Endothelial cell of umbilical vein (primary cell): ENCODE measurements at regions not wholly inside any gene's neighbourhood (a gene's known extent, or its start where the extent isn't known, plus 50 kb on each side); places are given as distances from the start of the nearest gene placed in this dataset.

Experiments
- BruUV-seq: library from RNA; stranded (reverse); fragments of 400-500 nt; replicated peaks from 2 replicates; lab custom pipeline; 2021; lab: Mats Ljungman, UMichigan
- CTCF ChIA-PET: fragments of 300-600, 350-600 bp; sonication (Branson Sonifier 250); formaldehyde crosslinking; loops from one replicate; lab custom pipeline; 2021; ENCODE audit warnings: antibody characterized with exemption, inconsistent platforms; lab: Charles Lee
- POLR2A ChIA-PET: fragments of 300-600, 350-600 bp; sonication (Branson Sonifier 250); formaldehyde crosslinking; loops from one replicate; lab custom pipeline; 2021; ENCODE audit warnings: antibody characterized with exemption, inconsistent platforms; lab: Charles Lee
- DNase-seq: peaks from one replicate; pipeline ENCODE4 v3.0.0-alpha.2; 2011; ENCODE audit warnings: low read depth, low spot score
- FAIRE-seq: peaks from 2 replicates; lab custom pipeline; 2011; peaks lifted over from hg19 to GRCh38; lab: Jason Lieb, UNC
- H2AFZ ChIP-seq: 2 replicates; pipeline ENCODE4 v1.6.0; 2012; ENCODE audit warnings: low read depth, low read length, control low read depth, inconsistent platforms
- H3K27ac ChIP-seq: 2 replicates; pipeline ENCODE4 v1.5.1; 2011; ENCODE audit warnings: low read depth, mild to moderate bottlenecking, control low read depth, low read length, moderate library complexity; ENCODE audit not compliant: insufficient read depth
- H3K27me3 ChIP-seq, 2 experiments: 2 replicates each; pipeline versions ENCODE4 v1.6.0 to v1.6.1; 2011; ENCODE audit warnings: low read length in 2 of 2, mixed read lengths in 1 of 2; ENCODE audit not compliant: control insufficient read depth in 2 of 2, insufficient read depth in 2 of 2
- H3K36me3 ChIP-seq, 2 experiments: 2 replicates in 1 of 2; 3 replicates in 1 of 2; pipeline ENCODE4 v1.5.1; 2011; ENCODE audit warnings: low read length in 2 of 2, mild to moderate bottlenecking in 1 of 2, moderate library complexity in 1 of 2; ENCODE audit not compliant: control insufficient read depth in 2 of 2, insufficient read depth in 2 of 2; ENCODE audit errors: extremely low read depth in 1 of 2
- H3K4me1 ChIP-seq: 3 replicates; pipeline ENCODE4 v1.5.1; 2011; ENCODE audit warnings: mild to moderate bottlenecking, low read length; ENCODE audit not compliant: control insufficient read depth, insufficient read depth; ENCODE audit errors: extremely low read depth
- H3K4me2 ChIP-seq: 2 replicates; pipeline ENCODE4 v1.6.1; 2011; ENCODE audit warnings: low read length, control low read depth, mixed read lengths; ENCODE audit not compliant: insufficient read depth
- H3K4me3 ChIP-seq, 3 experiments: fragments of 200-600 bp in 1 of 3; sonication (generic), shearing (Covaris generic) in 1 of 3; replicated peaks in 1 of 3; 2 replicates each; pipeline ENCODE4 v1.5.1; 2011 to 2016; ENCODE audit warnings: control low read depth in 3 of 3, low read length in 3 of 3, mild to moderate bottlenecking in 2 of 3, inconsistent platforms in 1 of 3, low read depth in 1 of 3, moderate library complexity in 1 of 3; ENCODE audit not compliant: insufficient read depth in 1 of 3
- H3K79me2 ChIP-seq: 2 replicates; pipeline ENCODE4 v1.6.0; 2012; ENCODE audit warnings: low read length, inconsistent platforms; ENCODE audit not compliant: control insufficient read depth, insufficient read depth
- H3K9ac ChIP-seq: replicated peaks from 2 replicates; pipeline ENCODE3; 2011; ENCODE audit warnings: low read length, control low read depth; ENCODE audit not compliant: insufficient read depth; ENCODE audit errors: extremely low read depth
- H3K9me1 ChIP-seq: replicated peaks from 3 replicates; pipeline ENCODE4 v1.6.0; 2011; ENCODE audit warnings: mild to moderate bottlenecking, low read length; ENCODE audit not compliant: control insufficient read depth, insufficient read depth; ENCODE audit errors: extremely low read depth
- H3K9me3 ChIP-seq: replicated peaks from 2 replicates; pipeline ENCODE4 v1.5.1; 2012; ENCODE audit warnings: low read length, inconsistent platforms; ENCODE audit not compliant: control insufficient read depth, insufficient read depth
- H4K20me1 ChIP-seq: replicated peaks from 2 replicates; pipeline ENCODE3; 2011; ENCODE audit warnings: mild to moderate bottlenecking, low read length; ENCODE audit not compliant: control insufficient read depth, insufficient read depth; ENCODE audit errors: extremely low read depth
- EZH2 ChIP-seq: IDR thresholded peaks from 2 replicates; pipeline ENCODE4 v1.6.1; 2012; ENCODE audit warnings: borderline replicate concordance, low read depth, mild to moderate bottlenecking, moderate library complexity, low read length, inconsistent platforms; ENCODE audit not compliant: severe bottlenecking
- FOS ChIP-seq: IDR thresholded peaks from 2 replicates; pipeline ENCODE4 v1.6.1; 2011; ENCODE audit warnings: mild to moderate bottlenecking, low read length, moderate library complexity, borderline replicate concordance; ENCODE audit not compliant: insufficient read depth
- GATA2 ChIP-seq: IDR thresholded peaks from 2 replicates; pipeline ENCODE4 v1.7.0; 2011; ENCODE audit warnings: low read depth, mild to moderate bottlenecking, moderate library complexity, mixed read lengths, low read length; ENCODE audit not compliant: insufficient read length, insufficient read depth
- JUN ChIP-seq: IDR thresholded peaks from 2 replicates; pipeline ENCODE4 v1.6.1; 2011; ENCODE audit warnings: borderline replicate concordance, low read depth; ENCODE audit not compliant: insufficient read length, insufficient read depth
- MYC ChIP-seq: IDR thresholded peaks from one replicate; pipeline ENCODE4 v1.6.1; 2011; ENCODE audit warnings: mild to moderate bottlenecking, low read depth, low read length
- POLR2A ChIP-seq: IDR thresholded peaks from 2 replicates; pipeline ENCODE4 v1.6.1; 2012; ENCODE audit warnings: low read depth, mild to moderate bottlenecking, control low read depth, low read length
- POLR2AphosphoS5 ChIP-seq: IDR thresholded peaks from 2 replicates; pipeline ENCODE4 v1.6.1; 2012; ENCODE audit warnings: low read depth, mild to moderate bottlenecking, control low read depth, low read length, moderate library complexity; ENCODE audit not compliant: insufficient read depth
- dilution Hi-C: fragments of 300-500 bp; cut with MboI; formaldehyde crosslinking; loops from one replicate; pipeline ENCODE4 v1.15.0; 2019; ENCODE audit warnings: low sequenced_read_pairs; ENCODE audit not compliant: extremely low pct_ligation_motif_present
- intact Hi-C: fragments of 100-400 bp; cut with micrococcal nuclease; formaldehyde crosslinking; loops from one replicate; pipeline ENCODE4 v1.10.0; 2022
- TF ChIP-seq, protein P1 (sequence below): IDR thresholded peaks from 2 replicates; pipeline ENCODE4 v1.6.1; 2011; ENCODE audit not compliant: insufficient read depth, insufficient read length
- TF ChIP-seq, protein P2 (sequence below), 2 donors: IDR thresholded peaks; 1 replicate in 1 of 2; 2 replicates in 1 of 2; pipeline ENCODE4 v1.5.1; 2011; ENCODE audit warnings: low read length in 2 of 2, mild to moderate bottlenecking in 2 of 2, moderate library complexity in 2 of 2, control low read depth in 1 of 2, inconsistent platforms in 1 of 2, low read depth in 1 of 2; ENCODE audit not compliant: insufficient read depth in 1 of 2; ENCODE audit errors: extremely low read depth in 1 of 2

DNA sequence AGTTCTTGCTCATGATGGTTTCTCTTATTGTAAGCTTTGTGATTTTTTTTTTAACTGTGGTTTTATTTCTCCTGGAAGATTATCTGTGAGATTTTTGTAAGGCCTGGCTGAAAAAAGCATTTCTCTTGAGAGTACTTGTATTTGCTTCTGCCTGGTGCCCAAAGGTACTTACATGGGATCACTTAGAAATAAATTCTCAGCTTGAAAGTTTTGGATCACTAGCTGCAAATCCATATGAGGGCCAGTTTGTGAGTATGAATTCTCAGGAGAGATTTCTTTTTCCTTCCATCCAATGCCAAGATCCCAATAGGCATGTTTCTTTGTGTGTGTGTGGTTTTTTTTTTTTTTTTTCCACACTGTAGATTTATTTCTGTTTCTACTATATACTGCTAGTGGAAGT is 1884.7 kb upstream of the PCDH7 start:
- Histone ChIP-seq H3K27me3 (no peaks in the 10 kb centered on the region), H3K9ac (no peak overlapping the region), H3K9me1 (no peaks in the 10 kb centered on the region), H3K27ac (no peak overlapping the region), H3K4me3 (no peak overlapping the region), H4K20me1 (no peaks in the 10 kb centered on the region), H3K9me3 (no peaks in the 10 kb centered on the region), H2AFZ (no peak overlapping the region), H3K36me3 (no peaks in the 10 kb centered on the region), H3K4me1 (no peaks in the 10 kb centered on the region), H3K4me2 (no peak overlapping the region), H3K79me2 (no peaks in the 10 kb centered on the region)
- CTCF ChIA-PET = no interaction called here
- intact Hi-C loops = no loop called here
- DNase-seq = no peak
- no TSS peak for BruUV-seq
- dilution Hi-C loops = no loop called here
- no peak for FAIRE-seq
- TF ChIP-seq POLR2AphosphoS5 (no peak), GATA2 (no peak), EZH2 (no peak), JUN (no peak)
- TF ChIP-seq, protein P1, sequence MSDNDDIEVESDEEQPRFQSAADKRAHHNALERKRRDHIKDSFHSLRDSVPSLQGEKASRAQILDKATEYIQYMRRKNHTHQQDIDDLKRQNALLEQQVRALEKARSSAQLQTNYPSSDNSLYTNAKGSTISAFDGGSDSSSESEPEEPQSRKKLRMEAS = no peak
- POLR2A ChIA-PET = no interaction called here

DNA sequence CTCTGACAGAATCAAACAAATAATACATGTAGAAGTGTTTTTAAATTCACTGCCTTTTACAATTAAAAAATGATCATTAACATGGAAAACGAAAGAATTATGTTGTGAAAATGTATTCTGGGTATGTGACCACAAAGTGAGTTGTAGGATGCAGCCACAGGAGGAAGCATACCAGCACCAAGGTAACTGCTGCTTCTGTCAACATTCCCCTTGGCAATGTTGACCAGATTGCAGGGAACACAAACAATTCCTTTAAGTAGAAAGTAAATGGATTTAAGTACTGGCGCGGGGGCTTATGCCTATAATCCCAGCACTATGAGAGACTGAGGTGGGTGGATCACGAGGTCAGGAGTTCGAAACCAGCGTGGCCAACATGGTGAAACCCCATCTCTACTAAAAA is 1877.9 kb upstream of the PCDH7 start:
- Histone ChIP-seq H3K27ac (no peak overlapping the region), H3K4me2 (no peak overlapping the region), H2AFZ (no peak overlapping the region), H3K27me3 (no peaks in the 10 kb centered on the region), H3K4me1 (no peaks in the 10 kb centered on the region), H4K20me1 (no peaks in the 10 kb centered on the region), H3K79me2 (no peaks in the 10 kb centered on the region), H3K36me3 (no peaks in the 10 kb centered on the region), H3K9ac (no peak overlapping the region), H3K9me3 (no peaks in the 10 kb centered on the region), H3K9me1 (no peaks in the 10 kb centered on the region), H3K4me3 (no peak overlapping the region)
- BruUV-seq = no TSS peak
- ChIA-PET POLR2A (no interaction called here), CTCF (no interaction called here)
- dilution Hi-C loops = no loop called here
- TF ChIP-seq MYC (no peak), GATA2 (no peak), POLR2AphosphoS5 (no peak), JUN (no peak), FOS (no peak), POLR2A (no peak), EZH2 (no peak)
- TF ChIP-seq, protein P1 = no peak
- TF ChIP-seq, protein P2, sequence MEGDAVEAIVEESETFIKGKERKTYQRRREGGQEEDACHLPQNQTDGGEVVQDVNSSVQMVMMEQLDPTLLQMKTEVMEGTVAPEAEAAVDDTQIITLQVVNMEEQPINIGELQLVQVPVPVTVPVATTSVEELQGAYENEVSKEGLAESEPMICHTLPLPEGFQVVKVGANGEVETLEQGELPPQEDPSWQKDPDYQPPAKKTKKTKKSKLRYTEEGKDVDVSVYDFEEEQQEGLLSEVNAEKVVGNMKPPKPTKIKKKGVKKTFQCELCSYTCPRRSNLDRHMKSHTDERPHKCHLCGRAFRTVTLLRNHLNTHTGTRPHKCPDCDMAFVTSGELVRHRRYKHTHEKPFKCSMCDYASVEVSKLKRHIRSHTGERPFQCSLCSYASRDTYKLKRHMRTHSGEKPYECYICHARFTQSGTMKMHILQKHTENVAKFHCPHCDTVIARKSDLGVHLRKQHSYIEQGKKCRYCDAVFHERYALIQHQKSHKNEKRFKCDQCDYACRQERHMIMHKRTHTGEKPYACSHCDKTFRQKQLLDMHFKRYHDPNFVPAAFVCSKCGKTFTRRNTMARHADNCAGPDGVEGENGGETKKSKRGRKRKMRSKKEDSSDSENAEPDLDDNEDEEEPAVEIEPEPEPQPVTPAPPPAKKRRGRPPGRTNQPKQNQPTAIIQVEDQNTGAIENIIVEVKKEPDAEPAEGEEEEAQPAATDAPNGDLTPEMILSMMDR (IDR thresholded peaks at IDR 0.05; ENCODE audit: extremely low read depth in 1 of 2, insufficient read depth in 1 of 2, low read depth in 1 of 2, low read length in 2 of 2) = no peak
- intact Hi-C loops = no loop called here
- DNase-seq = no peak
- no peak for FAIRE-seq
